HG02642 (cell line): ENCODE measurements at regions not wholly inside any gene's neighbourhood (a gene's known extent, or its start where the extent isn't known, plus 50 kb on each side); places are given as distances from the start of the nearest gene placed in this dataset.
"Not testable (repeated sequence)": the region's sequence is repeated elsewhere in the genome, so short reads cannot be mapped to it uniquely, and the experiment has no call there.

ENCODE experiments used
- ATAC-seq: cut with Tn5 transposase; IDR thresholded peaks from one replicate; pipeline ENCODE4 v1.9.1; 2021; ENCODE audit warnings: mild to moderate bottlenecking; ENCODE audit not compliant: unreplicated experiment, poor library complexity

DNA sequence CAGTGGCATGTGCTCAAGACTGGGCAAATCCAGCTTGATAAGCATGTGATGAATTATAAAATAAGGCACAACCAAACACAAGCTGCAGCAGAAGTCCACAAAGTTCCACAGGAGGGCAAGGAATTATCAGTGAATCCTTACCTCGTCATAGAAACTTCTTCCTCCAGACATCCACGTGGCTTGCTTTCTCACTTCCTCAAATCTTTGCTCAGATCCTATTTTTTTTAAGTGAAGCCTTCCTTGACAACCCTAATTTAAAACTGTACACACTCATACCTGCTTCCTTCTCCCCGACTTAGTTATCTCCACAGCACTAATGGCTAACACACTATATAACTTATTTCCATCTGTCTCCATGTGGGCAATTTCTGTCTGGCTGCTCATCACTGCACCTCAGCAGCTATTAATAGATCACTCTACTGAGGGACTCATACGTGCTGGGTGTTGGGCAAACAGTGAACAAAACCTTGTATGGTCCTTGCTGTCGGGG, 320.7 kb downstream of the KLF13 start:
- not testable (repeated sequence) for ATAC-seq

DNA sequence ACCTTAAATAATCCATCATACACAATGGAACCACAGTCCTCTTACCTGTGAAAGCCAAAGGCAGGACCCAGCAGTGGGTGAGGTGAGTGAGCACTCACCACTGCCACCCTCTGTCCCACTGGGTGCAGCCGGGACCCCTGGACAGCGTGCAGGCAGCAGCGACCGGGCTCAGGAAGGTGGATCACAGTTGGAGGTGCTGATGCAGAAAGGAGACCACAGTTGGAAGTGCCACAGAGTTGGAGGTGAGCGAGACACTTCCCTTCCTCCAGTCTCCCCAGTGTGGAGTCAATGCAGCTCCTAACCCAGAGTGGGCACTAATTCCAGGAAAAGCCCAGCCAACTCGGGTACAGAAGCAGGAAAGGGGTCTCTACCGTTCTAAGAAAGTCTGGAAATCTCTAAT, 323.0 kb downstream of the KLF13 start:
- ATAC-seq: not testable (repeated sequence)

DNA sequence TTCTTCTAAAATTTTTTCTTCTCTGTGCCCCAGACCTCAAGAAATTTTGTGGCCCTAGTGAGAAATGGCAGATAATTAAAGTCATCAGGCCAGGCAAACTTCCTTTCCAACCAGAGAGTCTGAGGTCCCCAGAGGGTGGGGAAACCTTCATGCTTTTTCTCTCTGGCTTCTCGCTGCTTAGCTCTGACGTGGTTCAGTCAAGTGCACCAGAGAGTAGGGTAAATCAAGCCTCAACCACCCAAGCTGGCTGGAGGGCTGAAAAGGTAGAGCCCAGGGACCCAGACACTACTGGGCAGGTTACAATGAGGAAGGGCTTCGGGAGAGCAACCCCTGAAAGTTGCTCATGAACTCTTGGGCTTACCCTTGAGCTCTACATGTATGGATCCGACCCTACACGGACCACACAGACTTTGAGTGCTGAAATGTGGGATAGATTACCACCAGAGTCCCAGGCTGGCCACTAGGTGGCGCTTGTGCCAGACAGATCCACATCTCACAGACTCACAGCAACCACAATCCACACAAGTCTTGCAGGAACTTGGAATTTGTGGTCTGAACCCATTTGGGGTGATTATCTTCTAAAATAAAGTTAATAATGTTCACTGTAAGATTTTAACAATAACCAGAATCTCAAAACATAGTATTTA, 323.5 kb downstream of the KLF13 start:
- ATAC-seq: not testable (repeated sequence)

DNA sequence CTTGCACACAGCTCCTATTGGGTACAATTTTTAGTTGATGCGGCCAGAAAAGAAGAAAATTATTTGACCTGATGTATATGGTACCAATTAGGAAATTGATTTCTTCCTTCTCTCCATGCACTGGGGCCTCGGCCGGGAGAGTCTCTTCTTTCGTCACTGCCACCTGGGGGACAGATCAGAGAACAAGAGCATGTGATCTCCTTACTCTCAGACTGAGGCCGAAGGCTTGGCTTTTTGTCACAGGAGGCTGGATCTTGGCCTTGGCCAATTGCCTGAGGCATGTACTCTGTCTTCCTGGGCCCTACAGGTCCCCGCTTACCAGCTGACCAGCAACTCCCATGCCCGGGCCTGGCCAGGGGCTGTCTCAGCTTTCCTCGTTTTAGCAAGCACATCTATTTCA, 330.3 kb downstream of the KLF13 start:
- not testable (repeated sequence) for ATAC-seq

DNA sequence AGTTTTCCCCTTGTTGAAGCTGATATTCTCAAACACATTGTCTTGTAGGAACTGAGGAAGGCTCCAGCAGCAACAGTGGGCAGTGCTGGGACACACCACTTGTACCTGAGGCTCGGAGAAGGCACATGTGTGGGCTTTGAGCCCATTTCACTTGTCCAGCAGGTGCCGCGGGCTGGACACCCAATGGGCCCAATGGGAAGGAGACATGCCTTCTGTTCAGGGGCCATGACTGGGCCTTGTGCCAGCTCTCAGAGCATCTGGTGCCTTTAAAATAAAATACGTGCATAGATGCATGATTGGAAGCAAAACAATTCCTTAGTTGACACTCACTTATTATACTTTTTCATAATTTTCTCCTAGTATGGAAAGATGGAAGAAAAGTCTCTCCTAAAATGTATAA, 334.2 kb downstream of the KLF13 start:
- no peak for ATAC-seq

DNA sequence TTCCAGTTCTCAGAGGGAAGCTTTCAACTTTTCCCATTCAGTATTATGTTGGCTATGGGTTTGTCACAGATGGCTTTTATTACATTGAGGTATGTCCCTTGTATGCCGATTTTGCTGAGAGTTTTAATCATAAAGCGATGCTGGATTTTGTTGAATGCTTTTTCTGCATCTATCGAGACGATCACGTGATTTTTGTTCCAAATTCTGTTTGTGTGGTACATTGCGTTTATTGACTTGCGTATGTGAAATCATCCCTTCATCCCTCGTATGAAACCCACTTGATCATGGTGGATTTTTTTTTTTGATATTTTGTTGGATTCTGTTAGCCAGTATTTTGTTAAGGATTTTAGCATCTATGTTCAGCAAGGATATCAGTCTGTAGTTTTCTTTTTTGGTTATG, 339.1 kb downstream of the KLF13 start:
- not testable (repeated sequence) for ATAC-seq

DNA sequence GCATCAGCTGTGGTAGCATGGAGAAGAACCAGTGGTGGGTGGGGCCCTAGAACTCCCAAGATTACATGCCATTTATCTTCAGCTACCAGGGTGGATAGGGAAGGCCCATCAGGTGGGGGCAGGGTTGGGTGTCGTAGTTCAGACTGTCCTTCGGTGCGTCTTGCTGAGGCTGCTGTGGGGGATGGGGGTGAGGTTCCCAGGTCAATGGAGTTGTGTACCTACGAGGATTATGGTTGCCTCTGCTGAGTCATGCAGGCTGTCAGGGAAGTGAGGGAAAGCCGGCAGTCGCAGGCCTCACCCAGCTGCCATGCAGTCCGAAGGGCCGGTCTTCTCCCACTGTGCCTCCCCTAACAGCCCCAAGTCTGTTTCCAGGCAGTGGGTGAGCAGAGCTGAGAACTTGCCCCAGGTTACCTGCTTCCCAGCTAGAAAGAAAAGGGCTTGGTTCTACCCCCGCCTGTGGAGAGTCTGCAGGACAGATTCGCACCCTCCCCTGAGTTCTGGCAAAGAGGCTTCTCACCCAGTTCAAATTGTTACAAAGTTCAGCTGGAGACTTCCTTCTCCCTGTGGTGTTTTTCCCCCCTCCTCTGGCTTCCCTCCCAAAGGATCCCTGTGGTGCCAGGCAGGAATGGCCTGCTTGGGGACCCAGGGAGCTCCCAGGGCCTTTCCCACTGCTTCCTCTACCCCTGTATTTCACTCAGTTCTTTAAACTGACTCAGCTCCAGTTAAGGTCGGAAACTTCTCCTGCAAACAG, 342.7 kb downstream of the KLF13 start:
- not testable (repeated sequence) for ATAC-seq

DNA sequence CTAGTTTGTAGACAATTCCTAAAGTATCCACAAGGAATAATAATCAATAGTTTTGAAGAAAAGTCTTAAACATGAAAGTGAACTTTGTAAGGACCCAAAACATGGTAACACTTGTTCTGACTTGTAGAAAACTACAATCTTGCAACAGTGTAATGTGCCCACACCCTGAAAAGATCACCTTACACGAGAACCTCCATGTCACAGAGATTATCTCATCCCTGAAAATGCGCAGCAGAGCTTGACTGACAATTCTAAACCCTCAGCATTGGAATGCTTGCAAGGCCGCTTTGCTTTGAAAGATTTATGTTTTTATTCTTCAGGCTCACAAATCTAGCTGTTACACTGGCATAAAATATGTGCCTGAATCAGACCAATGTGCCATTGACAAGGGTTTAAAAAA, 346.6 kb downstream of the KLF13 start:
- ATAC-seq: not testable (repeated sequence)

DNA sequence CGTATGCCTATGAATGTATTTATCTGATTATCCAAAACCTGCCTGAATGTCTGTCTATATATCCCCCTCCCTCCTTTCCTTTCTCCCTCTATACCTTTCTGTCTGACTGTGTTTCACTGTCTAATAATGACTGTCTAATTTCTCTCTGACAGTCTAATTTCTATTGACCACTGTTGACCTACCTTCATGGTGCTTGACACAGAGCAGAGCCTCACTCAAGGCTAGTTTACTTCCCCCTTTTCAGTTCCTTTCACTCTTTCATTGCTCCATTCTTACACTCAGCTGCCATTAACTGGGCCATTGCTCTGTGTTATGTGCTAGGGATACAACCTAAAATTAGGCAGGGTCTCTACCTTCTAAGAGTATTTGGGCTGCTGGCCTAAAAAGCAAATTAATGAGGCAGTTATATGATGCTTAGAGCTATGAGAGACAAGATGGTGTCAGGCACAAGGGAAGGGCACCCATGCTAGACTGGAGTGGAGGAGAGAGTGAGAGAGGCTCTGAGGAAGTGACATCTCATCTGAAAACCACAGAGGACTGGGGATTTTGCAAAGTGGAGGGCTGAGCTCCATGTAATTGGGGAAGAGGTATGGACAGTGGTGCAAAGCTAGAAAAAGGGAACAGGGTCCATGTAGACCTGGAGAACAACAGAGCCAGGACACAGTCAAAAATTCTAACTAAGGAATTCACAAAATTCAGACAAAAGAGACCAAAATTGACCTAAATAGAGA, 348.6 kb upstream of the CHRNA7 start:
- ATAC-seq: not testable (repeated sequence)

DNA sequence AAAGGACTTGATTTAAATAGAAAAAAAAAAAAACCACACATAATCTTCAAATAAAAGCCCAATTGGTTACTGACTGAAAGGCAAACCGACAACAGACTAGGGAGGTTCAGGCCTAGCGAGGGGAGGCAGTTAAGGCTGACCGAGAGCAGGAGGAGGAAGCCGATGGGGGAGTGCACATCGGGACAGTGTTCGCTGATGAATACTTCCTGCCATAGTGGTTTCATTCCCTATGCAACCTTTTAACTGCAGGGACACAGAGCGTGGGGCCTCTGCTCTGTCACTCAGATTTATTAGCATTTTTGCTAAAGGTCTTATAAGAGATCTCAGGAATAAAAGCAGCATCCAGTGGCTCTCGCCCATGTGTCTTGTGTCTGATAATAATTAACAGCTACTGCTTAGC, 343.2 kb upstream of the CHRNA7 start:
- not testable (repeated sequence) for ATAC-seq

DNA sequence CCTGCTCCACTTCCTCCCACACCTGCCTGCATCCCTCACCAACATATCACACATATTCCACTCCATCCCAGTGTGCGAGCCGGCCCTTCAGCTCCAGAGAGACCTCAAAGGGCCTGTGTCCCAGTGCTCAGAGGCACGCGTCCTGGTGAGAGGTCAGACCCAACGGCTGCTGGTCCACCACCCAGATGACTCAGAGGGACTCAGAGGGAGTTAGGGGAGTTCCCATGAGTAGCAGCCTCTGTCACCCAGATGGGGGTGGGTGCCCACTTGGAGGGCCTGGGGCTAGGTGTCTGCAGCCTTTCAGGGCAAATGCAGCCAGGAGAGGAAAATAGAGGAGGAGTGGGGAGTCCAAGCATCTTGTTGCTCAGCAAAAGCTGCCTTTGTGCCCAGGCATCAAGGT, 333.8 kb upstream of the CHRNA7 start:
- ATAC-seq: not testable (repeated sequence)

DNA sequence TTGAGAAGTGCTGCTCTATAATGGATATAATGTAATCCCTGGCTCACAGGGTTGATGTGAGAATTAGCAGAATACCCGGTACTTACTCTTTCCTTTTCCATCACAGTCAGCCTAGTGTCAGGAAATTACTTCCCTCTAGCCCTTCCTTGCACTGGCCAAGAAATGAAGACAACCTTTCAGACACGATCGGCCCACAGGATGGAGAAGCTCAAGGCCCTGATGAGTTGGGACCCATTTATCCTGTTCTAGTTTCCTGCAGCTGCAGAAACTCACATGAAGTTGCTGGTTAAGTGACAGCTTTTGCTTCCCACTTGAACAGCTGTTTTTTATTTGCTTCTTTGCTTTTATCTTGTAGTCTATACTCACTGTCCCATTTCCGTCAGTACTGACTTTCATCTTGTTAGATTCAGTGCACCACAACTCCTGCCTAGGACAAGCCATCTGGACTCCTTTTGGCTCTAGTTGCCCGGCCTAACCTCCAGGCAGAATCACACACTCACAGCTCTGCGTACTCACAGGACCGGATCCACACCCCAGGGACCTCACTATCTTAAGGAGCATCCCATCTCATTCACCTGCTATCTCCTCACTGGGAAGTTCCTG, 325.1 kb upstream of the CHRNA7 start:
- not testable (repeated sequence) for ATAC-seq

DNA sequence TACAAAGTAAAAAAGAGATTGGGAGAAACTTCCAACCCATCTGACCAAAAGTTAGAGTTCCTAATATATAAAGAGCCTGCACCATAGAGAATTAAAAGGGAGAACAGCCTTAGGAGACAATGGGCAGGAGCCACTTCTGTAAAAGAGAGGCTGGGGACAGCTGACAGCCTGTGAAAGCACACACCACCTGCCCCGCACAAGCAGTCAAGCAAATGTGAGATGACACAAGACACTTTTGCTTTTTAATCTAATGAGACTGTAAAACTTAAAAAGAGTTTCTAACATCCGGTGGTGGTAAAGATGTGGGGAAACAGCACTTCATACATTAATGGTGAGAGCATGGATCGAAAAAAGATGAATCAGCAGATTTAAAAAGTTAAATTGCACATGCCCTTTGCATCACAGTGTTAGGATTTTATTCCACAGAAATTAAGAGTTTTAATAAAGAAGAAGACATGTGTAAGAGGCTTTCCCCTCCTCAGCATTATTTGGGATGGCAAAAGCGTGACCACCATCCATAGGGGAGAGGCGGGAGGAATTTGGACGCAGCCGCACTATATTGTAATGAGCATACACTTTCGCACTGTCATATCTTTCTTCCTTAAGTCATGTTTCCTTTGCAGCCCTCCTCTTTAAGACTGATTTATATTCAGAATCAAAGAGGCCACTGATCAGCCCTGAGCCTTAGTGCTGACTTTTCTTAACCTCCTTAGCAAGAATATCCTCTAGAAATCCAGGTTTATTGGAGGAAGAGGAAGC, 322.2 kb upstream of the CHRNA7 start:
- ATAC-seq: peak; percentile 71

DNA sequence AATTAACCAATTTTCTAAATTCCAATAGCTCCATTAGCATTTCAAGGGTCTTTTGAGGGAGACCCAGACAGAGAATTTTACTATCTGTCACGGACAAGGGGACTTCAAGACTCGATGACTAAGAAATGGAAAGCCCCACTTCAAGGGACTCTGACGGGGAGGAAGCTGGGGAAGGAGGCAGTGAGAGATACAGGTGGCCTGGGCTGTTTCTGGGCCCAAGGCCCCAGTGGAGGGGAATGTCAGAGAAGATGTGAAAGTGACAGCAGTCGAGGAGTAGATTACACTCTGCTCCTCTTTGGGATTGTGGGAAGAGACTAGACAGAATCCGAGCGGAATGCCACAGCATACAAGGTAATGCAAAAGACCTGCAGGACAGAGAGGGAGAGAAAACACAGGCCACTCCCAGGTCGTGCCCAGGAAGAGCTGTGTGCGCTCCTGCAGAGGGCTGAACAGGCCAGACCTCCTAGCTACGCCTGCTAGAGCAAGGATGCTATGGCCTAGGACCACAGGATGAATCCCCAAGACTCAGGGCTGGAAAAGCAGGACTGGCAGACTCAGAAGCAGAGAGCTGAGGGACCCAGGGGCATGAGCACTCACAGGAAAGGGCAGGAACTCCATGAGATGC, 321.5 kb upstream of the CHRNA7 start:
- ATAC-seq: peak; percentile 85

DNA sequence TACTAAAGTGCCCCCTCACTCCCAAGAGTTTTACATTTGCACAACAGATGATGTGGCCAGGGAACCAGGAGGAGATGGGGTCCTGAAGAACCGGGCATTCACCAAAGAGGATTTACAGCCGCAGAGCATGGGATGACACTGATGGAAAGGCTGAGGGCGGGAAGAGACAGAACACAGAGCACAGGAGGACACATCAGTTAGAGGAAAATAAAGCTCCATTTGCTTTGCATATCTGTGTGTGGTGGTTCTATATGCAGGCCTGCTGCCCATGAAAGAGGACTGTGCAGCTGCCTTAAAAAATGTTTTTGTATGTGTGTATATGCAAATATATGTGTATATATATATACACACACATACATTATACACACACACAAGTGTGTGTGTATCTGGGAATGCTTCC, 320.8 kb upstream of the CHRNA7 start:
- not testable (repeated sequence) for ATAC-seq

DNA sequence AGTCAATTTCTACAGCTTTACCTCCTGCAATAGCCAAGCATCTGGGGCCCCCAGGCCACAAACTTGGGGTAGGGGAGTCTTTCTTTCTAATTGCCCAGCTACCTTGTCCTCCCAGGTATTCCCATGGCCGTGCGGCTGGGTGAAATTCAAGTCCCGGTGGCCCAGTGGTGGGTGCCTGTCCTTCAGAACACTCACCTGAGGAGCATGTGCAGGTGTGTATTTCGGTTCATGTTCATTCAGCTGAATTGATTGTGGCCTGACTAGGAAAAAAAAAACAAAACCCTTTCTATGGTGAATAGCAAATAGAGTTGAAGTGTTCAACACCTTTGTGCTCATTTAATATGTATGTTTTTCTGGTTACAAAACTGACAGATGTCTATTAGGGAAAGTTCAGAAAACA, 319.5 kb upstream of the CHRNA7 start:
- not testable (repeated sequence) for ATAC-seq

DNA sequence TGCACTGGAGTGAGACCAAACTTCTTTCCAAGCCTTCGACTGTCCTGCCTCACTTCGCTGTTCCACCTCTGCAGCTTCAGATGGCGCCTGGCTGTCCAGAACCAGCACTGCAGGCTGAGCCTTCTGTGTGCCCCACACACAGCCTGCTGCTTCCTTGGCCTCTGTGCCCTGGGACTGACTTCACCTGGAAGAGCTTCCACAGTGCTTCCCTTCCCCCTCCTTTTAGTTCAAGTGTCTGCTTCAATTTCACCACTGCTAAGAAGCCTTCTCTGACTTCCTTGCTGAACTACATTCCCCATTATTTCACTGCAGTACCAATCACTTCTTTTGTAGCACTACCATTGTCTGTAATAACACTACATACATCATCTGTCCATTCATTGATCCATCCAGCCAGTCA, 315.1 kb upstream of the CHRNA7 start:
- not testable (repeated sequence) for ATAC-seq

DNA sequence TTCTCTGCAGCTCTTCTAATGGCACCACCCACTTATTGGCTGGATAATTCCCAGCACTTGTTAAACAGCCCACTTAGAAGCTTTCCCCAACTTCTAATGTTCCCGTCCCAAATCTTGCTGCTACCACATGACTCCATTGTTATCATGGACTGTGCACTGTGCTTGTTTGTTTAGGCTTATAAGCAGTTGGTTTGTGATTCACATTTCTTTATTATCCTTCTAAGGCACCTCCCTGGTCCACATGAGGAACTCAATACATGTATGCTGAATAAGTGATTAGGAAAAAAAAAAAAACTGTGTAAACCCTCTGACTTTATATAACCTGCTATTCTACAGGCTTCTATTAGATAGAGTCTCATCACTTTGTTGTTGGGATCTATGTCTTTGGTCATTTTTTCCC, 311.7 kb upstream of the CHRNA7 start:
- ATAC-seq: not testable (repeated sequence)

DNA sequence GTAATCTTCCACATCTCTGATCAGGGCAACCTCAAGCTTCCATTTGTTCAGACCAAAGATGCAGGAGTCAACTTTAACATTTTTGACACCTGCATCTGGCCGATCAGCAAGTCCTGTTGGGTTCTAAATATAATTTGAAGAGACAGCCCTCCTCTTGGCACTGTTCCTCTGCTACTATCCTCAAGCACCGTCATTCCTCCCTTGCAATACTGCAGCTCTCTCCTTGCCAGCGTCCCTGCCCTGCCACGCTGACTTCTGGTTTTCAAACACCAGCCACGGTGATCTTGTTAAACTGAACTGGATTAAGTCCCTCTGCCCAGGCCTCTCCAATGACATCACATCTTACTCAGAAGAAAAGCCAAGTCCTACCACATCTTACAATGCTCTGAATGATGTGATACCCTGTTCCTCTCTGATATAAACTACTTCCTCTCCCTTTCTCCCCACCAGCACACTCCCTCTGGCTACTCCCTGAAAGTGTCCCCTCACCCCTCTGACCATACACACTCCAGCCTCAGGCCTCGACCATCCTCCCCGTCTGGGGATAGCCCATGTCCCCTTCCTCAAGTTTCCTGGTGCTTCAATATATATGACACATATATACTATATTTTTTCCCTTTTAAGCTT, 310.8 kb upstream of the CHRNA7 start:
- ATAC-seq: not testable (repeated sequence)
